ENCODE measurements at regions not wholly inside any gene's neighbourhood (a gene's known extent, or its start where the extent isn't known, plus 50 kb on each side); places are given as distances from the start of the nearest gene placed in this dataset.

DNA sequence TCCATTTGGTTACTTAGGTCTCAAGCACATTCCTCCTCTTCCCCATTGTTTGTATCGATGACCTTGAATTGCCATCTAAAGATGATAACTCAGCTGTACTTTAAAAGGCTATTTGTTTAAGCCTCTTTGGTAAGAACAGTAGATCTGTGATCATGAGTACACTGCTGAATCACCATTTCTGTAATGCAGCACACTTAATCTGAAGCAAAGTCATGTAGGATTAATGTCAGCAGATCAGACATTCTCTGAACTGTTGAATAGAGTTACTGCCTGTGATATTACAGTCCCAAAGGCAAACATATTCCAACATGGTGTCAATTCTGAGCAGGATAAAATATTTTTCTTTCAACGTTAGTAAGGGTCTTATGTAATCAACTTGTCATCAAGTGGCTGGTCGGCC lies 631.6 kb downstream of the TECRL start:
- DNase-seq (ENCODE audit: low read depth): no peak
- in situ Hi-C loops (cut with HindIII; ENCODE audit: low sequenced_read_pairs): no loop called here

DNA sequence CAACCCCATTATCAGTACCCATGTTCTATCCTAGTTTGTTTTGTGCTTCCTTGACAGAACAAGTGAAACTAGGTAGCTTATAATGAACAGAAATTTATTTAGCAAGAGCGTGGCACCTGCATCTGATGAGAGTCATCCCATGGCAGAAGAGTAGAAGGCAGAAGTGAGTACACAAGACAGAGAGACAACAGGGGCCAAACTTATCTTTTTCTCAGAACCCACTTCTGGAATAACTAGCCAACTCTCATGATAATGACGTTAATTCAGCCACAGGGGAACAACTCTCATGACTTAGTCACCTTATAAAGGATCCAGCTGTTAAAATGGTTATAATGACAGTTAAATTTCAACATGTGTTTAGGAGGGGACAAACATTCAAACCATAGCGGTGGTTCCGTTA lies 644.9 kb downstream of the TECRL start:
- in situ Hi-C loops (cut with HindIII; ENCODE audit: low sequenced_read_pairs): no loop called here
- TF ChIP-seq, protein P1, sequence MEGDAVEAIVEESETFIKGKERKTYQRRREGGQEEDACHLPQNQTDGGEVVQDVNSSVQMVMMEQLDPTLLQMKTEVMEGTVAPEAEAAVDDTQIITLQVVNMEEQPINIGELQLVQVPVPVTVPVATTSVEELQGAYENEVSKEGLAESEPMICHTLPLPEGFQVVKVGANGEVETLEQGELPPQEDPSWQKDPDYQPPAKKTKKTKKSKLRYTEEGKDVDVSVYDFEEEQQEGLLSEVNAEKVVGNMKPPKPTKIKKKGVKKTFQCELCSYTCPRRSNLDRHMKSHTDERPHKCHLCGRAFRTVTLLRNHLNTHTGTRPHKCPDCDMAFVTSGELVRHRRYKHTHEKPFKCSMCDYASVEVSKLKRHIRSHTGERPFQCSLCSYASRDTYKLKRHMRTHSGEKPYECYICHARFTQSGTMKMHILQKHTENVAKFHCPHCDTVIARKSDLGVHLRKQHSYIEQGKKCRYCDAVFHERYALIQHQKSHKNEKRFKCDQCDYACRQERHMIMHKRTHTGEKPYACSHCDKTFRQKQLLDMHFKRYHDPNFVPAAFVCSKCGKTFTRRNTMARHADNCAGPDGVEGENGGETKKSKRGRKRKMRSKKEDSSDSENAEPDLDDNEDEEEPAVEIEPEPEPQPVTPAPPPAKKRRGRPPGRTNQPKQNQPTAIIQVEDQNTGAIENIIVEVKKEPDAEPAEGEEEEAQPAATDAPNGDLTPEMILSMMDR (IDR thresholded peaks at IDR 0.05; ENCODE audit: low read depth, low read length, missing control alignments): no peak
- no peak overlapping the region for H3K4me3 ChIP-seq (ENCODE audit: low read depth, low read length)
- DNase-seq (ENCODE audit: low read depth): no peak

More for the DNA sequence above, 631.6 kb downstream of the TECRL start:
- H3K4me3 ChIP-seq (ENCODE audit: low read depth, low read length): no peak overlapping the region
- TF ChIP-seq, protein P1 (IDR thresholded peaks at IDR 0.05; ENCODE audit: low read depth, low read length, missing control alignments): no peak

DNA sequence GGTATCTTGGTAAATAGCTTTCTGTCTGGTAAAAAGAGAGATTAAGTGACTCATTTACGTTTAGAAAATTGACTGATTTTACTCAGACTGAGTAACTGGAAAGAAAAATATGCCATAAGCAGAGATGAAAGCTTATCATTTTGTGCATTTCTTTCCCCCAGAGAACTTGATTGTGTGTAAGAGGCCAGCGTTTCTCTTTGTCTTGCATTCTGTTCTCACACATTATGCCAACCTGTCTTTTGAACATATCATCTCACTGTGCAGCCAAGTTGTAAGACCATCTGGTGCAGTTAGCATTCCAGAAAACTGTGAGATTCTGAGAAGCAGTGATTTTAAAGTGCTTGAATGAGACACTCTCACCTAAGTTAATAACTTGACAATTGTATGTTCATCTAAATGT lies 651.3 kb downstream of the TECRL start:
- TF ChIP-seq, protein P1 (IDR thresholded peaks at IDR 0.05; ENCODE audit: low read depth, low read length, missing control alignments): no peak
- in situ Hi-C loops (cut with HindIII; ENCODE audit: low sequenced_read_pairs): no loop called here
- no peak overlapping the region for H3K4me3 ChIP-seq (ENCODE audit: low read depth, low read length)
- no peak for DNase-seq (ENCODE audit: low read depth)

DNA sequence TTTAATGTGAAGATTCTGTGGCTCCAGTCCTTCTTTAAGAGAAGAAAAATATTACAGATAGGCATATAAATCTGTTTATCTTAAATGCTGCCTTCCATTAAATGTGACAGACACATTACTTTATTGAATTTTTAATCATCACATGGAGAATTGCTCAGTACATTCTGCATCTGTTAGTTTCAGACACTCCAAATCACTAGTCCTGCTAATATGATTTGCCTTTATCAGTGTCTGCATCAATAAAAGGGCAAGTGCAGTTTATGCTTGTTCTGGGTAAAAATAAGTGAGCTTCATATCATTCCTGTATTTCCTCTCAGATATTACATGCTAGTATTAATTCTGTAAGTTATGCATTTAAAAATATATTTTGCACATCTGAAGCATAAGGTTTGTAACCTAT lies 666.4 kb downstream of the TECRL start:
- in situ Hi-C loops (cut with HindIII; ENCODE audit: low sequenced_read_pairs): no loop called here
- H3K4me3 ChIP-seq (ENCODE audit: low read depth, low read length): no peak overlapping the region
- TF ChIP-seq, protein P1 (IDR thresholded peaks at IDR 0.05; ENCODE audit: low read depth, low read length, missing control alignments): no peak
- no peak for DNase-seq (ENCODE audit: low read depth)

DNA sequence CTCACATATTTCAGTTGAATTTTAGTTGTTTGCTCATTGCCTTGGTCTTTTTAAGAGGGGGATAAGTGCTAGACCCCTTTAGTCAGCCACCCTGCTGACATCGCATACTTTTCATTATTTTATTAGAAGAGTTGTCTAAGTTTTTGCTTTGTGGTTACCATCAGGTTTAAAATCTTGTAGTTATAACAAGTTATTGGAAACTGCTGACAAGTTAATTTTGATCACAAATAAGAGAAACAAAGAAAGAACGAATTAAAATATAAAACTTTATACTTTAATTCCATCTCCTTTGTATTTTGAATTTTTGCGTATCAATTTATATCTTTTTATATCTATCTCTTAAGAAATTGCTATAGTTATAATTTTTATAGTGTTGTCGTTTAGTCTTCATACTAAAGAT lies 679.7 kb downstream of the TECRL start:
- no peak overlapping the region for H3K4me3 ChIP-seq (ENCODE audit: low read depth, low read length)
- DNase-seq (ENCODE audit: low read depth): no peak
- in situ Hi-C loops (cut with HindIII; ENCODE audit: low sequenced_read_pairs): no loop called here
- TF ChIP-seq, protein P1 (IDR thresholded peaks at IDR 0.05; ENCODE audit: low read depth, low read length, missing control alignments): no peak

DNA sequence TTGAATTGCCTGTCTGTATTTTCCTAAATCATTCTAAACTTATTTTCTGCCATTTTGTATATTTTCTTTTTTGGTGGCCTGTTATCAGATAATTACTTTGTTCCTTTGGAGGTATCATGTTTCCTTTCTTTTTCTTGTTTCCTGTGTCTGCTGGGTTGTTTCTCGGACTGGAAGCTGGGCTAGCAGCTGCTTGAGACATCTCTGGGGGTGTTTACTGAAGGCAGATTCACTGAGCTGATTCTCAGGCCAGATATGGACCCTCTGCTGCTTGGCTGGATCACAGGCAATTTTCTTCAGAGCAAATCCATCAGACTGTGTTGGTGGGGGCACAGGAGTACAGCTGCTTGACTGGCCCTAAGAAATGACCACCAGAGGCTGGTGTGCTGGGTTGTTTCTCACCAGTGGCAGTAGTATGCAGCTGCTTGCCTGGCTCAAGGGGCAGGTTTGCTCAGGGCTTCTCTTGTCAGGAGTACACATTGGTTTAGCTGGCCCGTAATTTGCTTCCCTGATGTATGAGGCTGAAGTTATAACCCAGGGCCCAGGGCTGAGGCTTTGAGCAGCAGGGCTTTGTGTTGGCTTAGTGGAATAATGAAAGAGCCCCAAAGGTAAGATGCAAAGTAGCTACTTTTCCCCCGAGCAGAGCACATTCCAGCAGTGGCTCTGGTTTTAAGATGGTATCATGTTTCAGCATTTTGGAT lies 680.6 kb downstream of the TECRL start:
- TF ChIP-seq, protein P1 (IDR thresholded peaks at IDR 0.05; ENCODE audit: low read depth, low read length, missing control alignments): no peak
- no peak for DNase-seq (ENCODE audit: low read depth)
- in situ Hi-C loops (cut with HindIII; ENCODE audit: low sequenced_read_pairs): no loop called here
- H3K4me3 ChIP-seq (ENCODE audit: low read depth, low read length): no peak overlapping the region
